Ovary (tissue), 3 donors: ENCODE measurements at regions not wholly inside any gene's neighbourhood (a gene's known extent, or its start where the extent isn't known, plus 50 kb on each side); places are given as distances from the start of the nearest gene placed in this dataset.

Experiments used
- EP300 ChIP-seq: sonication (generic); formaldehyde crosslinking; IDR thresholded peaks from one replicate; pipeline ENCODE4 v1.6.1; 2017; ENCODE audit warnings: antibody characterized with exemption
- POLR2A ChIP-seq: fragments of 450-650 bp; IDR thresholded peaks from one replicate; pipeline ENCODE4 v1.6.1; 2017; ENCODE audit warnings: antibody characterized with exemption, mild to moderate bottlenecking, moderate library complexity
- TF ChIP-seq, protein P1 (sequence below), 3 donors: fragments of 450-650 bp in 2 of 3; fragments of 200-600 bp in 1 of 3; IDR thresholded peaks; one replicate each; pipeline versions ENCODE4 v1.5.1 to v1.8.0; 2016 to 2022; ENCODE audit warnings: antibody characterized with exemption in 3 of 3, mild to moderate bottlenecking in 1 of 3
- donor health status: DM: no; HTN: no; CAD: no.

- TF ChIP-seq EP300, result no peak
- TF ChIP-seq POLR2A, result no peak
- TF ChIP-seq, protein P1, sequence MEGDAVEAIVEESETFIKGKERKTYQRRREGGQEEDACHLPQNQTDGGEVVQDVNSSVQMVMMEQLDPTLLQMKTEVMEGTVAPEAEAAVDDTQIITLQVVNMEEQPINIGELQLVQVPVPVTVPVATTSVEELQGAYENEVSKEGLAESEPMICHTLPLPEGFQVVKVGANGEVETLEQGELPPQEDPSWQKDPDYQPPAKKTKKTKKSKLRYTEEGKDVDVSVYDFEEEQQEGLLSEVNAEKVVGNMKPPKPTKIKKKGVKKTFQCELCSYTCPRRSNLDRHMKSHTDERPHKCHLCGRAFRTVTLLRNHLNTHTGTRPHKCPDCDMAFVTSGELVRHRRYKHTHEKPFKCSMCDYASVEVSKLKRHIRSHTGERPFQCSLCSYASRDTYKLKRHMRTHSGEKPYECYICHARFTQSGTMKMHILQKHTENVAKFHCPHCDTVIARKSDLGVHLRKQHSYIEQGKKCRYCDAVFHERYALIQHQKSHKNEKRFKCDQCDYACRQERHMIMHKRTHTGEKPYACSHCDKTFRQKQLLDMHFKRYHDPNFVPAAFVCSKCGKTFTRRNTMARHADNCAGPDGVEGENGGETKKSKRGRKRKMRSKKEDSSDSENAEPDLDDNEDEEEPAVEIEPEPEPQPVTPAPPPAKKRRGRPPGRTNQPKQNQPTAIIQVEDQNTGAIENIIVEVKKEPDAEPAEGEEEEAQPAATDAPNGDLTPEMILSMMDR (IDR thresholded peaks at IDR 0.05), result no peak
Measured at GRCh38 chr7:110407706-110408105, 683.2 kb upstream of the LRRN3 start.
